ENCODE measurements at regions not wholly inside any gene's neighbourhood (a gene's known extent, or its start where the extent isn't known, plus 50 kb on each side); places are given as distances from the start of the nearest gene placed in this dataset.

DNA sequence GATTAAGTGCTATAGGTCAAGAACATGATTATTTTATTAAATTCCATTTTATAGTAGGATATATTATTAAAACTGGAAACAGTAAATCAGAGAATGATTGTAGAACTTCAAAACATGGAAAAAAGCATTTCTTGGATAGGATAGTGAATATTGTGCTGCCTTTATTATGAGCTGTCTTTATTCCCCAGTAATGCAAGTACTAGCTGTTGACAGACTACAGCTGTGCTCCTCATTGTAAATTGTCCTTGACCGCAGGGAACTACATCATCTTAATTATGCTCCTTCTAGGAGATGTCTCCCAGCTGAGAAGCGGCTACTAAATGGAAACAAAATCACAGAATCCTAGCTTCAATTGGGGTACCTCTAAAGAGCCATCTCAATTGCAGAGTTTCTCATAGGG lies 1457.2 kb upstream of the PCDH7 start:
- no peak overlapping the region for H3K4me3 ChIP-seq (ENCODE audit: low read depth, low read length)
- no peak for TF ChIP-seq CTCF (IDR thresholded peaks at IDR 0.05; ENCODE audit: insufficient read depth, low read length)
- DNase-seq (ENCODE audit: low read depth) = no peak

- no peak for TF ChIP-seq CTCF (IDR thresholded peaks at IDR 0.05; ENCODE audit: insufficient read depth, low read length)
- DNase-seq (ENCODE audit: low read depth) = no peak
- H3K4me3 ChIP-seq (ENCODE audit: low read depth, low read length) = no peak overlapping the region
Observed at GRCh38 chr4:29276150-29276549, 1444.0 kb upstream of the PCDH7 start.

- H3K4me3 ChIP-seq (ENCODE audit: low read depth, low read length) = no peak overlapping the region
- no peak for TF ChIP-seq CTCF (IDR thresholded peaks at IDR 0.05; ENCODE audit: insufficient read depth, low read length)
- peak; percentile 3 for DNase-seq (ENCODE audit: low read depth)
Observed at GRCh38 chr4:29277381-29277780, 1442.8 kb upstream of the PCDH7 start.

DNA sequence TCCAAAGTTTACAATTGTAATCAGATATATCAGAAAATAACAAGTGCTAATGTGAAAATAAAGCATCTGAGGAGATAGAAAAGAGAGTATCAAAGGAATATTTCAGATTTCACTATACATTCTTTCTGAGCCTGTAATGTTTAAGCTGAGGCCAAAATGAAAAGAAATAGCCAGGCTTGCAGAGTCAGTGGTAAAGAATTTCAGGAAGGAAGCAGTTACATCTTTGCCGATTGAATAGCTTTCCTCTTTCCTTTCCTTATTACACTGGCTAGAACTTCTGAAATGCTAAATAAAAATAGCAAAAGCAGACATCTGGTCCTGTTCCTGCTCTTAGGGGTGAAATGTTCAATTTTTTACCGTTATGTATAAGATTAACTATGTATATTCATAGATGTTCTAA lies 1441.6 kb upstream of the PCDH7 start:
- TF ChIP-seq CTCF (IDR thresholded peaks at IDR 0.05; ENCODE audit: insufficient read depth, low read length) = no peak
- H3K4me3 ChIP-seq (ENCODE audit: low read depth, low read length) = no peak overlapping the region
- DNase-seq (ENCODE audit: low read depth) = peak; percentile 41

- no peak for TF ChIP-seq CTCF (IDR thresholded peaks at IDR 0.05; ENCODE audit: insufficient read depth, low read length)
- no peak overlapping the region for H3K4me3 ChIP-seq (ENCODE audit: low read depth, low read length)
- no peak for DNase-seq (ENCODE audit: low read depth)
Observed at GRCh38 chr4:29289118-29289517, 1431.1 kb upstream of the PCDH7 start.

GRCh38 chr4:29295280-29295679 lies 1424.9 kb upstream of the PCDH7 start:
- DNase-seq (ENCODE audit: low read depth) = no peak
- no peak for TF ChIP-seq CTCF (IDR thresholded peaks at IDR 0.05; ENCODE audit: insufficient read depth, low read length)
- no peak overlapping the region for H3K4me3 ChIP-seq (ENCODE audit: low read depth, low read length)

DNA sequence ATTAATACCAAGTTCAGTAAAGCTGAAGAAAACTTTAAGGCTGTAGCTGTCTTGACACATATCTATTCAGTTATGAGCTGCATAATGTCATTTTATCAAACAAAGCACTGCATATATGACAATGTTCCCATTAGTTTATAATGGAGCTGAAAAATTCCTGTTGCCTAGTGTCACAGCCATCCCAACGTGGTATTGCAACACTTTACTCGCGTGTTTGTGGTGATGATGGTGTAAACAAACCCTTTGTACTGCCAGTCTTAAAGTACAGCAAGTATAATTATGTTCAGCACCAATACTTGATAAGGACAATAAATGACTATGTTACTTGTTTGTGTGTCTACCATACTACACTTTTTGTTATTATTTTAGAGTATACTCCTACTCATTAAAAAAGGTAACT lies 1415.6 kb upstream of the PCDH7 start:
- H3K4me3 ChIP-seq (ENCODE audit: low read depth, low read length) = no peak overlapping the region
- no peak for DNase-seq (ENCODE audit: low read depth)
- TF ChIP-seq CTCF (IDR thresholded peaks at IDR 0.05; ENCODE audit: insufficient read depth, low read length) = no peak

All from fibroblast of the aortic adventitia (primary cell).